GM12864 (cell line): ENCODE measurements at regions not wholly inside any gene's neighbourhood (a gene's known extent, or its start where the extent isn't known, plus 50 kb on each side); places are given as distances from the start of the nearest gene placed in this dataset.

Experiments used
- DNase-seq: peaks from one replicate; pipeline ENCODE4 v3.0.0-alpha.2; 2011; ENCODE audit warnings: low read depth
- H3K4me3 ChIP-seq: 2 replicates; pipeline ENCODE4 v1.5.1; 2011; ENCODE audit warnings: mild to moderate bottlenecking, low read depth, low read length, control low read depth
- TF ChIP-seq, protein P1 (sequence below): IDR thresholded peaks from 2 replicates; pipeline ENCODE4 v1.5.1; 2011; ENCODE audit warnings: low read depth, mild to moderate bottlenecking, moderate library complexity, low read length, control low read depth, inconsistent platforms; ENCODE audit errors: missing control alignments

DNA sequence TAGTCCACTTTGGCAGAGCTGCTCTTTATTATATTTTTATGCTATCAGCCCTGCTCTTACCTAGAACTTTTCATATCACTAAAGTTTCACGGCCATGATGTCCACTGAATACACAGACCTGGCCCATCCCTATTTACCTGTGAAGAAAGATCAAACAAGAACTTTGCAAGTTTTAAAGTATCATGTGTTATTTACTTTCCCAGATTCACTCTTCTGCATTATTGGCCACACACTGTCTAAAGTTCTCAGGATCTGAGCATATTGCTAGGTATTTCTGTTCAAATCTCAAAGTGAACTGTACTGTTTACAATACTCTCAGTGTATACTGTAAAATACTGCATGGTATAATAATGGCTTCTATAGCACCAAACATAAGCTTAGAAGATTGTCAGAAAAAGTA, 405.2 kb downstream of the KLF12 start:
- H3K4me3 ChIP-seq = no peak overlapping the region
- TF ChIP-seq, protein P1, sequence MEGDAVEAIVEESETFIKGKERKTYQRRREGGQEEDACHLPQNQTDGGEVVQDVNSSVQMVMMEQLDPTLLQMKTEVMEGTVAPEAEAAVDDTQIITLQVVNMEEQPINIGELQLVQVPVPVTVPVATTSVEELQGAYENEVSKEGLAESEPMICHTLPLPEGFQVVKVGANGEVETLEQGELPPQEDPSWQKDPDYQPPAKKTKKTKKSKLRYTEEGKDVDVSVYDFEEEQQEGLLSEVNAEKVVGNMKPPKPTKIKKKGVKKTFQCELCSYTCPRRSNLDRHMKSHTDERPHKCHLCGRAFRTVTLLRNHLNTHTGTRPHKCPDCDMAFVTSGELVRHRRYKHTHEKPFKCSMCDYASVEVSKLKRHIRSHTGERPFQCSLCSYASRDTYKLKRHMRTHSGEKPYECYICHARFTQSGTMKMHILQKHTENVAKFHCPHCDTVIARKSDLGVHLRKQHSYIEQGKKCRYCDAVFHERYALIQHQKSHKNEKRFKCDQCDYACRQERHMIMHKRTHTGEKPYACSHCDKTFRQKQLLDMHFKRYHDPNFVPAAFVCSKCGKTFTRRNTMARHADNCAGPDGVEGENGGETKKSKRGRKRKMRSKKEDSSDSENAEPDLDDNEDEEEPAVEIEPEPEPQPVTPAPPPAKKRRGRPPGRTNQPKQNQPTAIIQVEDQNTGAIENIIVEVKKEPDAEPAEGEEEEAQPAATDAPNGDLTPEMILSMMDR = no peak
- DNase-seq = no peak

DNA sequence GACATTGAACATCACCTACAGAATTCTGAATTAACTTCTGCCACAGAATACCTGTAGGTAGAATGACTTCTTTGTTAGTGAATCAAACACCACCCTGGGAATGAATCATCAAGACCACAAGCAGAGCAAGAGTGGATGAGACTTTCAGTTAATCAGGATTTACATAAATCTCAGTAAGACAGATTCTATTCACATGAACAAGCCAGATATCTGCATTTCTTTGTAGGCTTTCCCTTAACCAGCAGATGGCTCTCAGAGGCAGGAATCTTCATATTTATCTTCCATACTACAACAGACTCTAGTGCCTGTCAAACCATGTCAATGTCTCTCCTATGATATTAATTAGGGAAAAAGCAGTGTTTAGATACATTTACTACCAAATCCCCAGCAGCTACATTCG, 412.1 kb downstream of the KLF12 start:
- TF ChIP-seq, protein P1 = peak; percentile 21
- no peak overlapping the region for H3K4me3 ChIP-seq
- peak; percentile 30 for DNase-seq

DNA sequence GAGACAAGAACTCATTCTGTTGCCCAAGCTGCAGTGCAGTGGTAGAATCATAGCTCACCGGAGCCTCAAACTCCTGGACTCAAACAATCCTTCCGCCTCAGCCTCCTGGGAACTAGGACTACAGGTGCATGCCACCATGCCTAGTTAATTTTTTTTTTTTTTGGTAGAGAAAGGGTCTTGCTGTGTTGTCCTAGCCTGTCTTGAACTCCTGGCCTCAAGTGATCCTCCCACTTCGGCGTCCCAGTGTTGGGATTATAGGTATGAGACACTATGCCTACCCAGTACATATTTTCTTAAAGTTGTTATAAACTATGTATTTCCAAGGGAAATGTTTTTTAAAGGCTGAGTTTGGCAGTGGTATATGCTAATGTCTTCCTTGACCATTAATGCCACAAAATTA, 412.6 kb downstream of the KLF12 start:
- DNase-seq = no peak
- H3K4me3 ChIP-seq = no peak overlapping the region
- TF ChIP-seq, protein P1 = no peak

DNA sequence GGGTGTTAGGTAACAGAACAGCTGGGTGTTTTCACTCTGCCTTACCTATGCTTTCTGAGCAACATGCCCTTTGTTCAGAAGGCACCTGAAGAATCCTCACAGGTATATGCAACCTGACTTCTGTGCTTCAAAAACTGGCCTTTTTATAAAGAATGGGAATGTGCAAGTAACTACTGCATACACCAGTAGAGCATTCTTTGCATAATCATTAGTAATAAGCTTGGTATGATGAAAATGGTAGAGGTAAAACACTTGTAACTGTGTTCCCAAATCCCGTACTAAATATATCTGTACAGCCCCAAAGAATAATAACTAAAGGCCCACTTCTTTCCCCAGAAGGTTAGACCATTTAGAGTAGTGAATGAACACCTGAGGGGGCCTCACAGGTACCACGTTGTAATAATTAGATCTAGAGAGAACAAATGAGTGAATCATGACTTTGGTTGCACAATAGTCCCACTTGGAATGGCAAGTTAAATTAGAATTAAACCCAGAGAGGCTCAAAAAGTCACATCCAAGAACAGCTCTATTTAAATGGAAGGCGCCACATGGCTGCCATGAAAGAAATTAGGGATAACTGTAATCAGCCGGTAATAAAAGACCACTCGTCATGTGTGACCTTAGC, 413.9 kb downstream of the KLF12 start:
- H3K4me3 ChIP-seq = no peak overlapping the region
- no peak for DNase-seq
- TF ChIP-seq, protein P1 = no peak

DNA sequence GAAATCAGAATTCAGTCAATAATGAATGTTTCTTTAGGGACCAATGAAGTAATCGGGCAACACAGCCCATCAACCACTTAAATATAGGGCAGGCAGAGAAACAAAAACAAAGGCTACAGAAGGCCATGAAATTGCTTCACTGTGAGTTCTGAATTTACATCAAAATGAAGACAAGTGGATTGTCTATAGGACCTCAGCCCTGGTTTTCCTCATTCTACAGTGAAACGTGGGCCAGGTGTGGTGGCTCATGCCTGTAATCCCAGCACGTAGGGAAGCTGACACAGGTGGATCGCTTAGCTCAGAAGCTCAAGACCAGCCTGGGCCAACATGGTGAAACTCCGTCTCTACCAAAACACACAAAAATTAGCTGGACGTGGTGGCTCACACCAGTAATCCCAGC, 416.0 kb downstream of the KLF12 start:
- TF ChIP-seq, protein P1 = no peak
- no peak for DNase-seq
- H3K4me3 ChIP-seq = no peak overlapping the region

DNA sequence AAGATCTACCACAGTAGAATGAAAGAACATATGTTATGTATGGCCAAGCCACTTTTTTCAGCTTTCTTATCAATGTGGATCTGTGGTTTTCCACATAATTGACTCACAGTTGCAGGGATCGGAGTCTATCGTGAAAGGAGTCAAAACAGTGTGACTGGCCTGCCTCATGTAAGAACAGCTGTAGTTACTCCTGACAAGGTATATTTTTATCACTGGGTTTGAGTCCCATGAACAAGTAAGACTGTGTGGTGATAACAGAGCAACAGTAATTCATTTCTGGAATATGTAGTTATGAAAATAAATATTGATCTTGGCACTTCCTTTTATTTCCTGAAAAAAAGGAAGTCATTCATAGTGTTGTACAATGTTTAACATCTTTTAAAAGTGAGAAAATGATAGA, 416.6 kb downstream of the KLF12 start:
- TF ChIP-seq, protein P1 = no peak
- no peak for DNase-seq
- H3K4me3 ChIP-seq = no peak overlapping the region

DNA sequence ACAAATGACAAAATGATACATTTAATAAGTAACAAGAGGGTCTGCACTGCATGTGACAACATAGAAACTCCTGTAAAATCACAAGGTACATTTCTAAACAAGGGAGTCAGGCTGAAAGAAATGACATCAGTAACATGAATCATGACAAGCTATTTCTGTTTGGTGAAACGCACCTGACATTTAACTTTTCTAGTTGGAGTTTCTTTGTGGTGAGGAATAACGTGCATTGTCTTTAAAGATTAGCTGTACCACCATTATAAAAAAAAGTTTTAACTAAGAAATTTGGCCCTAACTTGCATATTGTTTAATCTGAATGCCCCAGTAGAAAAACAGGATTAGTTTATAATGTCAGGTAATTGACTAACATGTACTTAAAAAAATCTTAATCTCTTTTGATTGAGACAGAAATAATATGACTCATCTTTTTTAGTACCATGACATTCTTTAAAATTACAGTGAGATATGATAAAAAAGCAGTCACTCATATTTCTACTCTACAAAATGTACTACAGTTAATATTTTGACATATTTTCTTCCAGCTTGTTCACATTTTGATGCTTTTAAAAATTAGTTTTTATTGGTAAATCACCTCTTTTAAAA, 418.2 kb downstream of the KLF12 start:
- H3K4me3 ChIP-seq = no peak overlapping the region
- TF ChIP-seq, protein P1 = no peak
- no peak for DNase-seq
